C4-2B (cell line): ENCODE measurements at regions not wholly inside any gene's neighbourhood (a gene's known extent, or its start where the extent isn't known, plus 50 kb on each side); places are given as distances from the start of the nearest gene placed in this dataset.

Source experiments
- H3K27ac ChIP-seq: fragments of 450-650 bp; 2 replicates; pipeline ENCODE4 v1.5.1; 2017
- ZFX ChIP-seq: fragments of 450-650 bp; IDR thresholded peaks from 2 replicates; pipeline ENCODE4 v1.6.1; 2017
- TF ChIP-seq, protein P1 (sequence below): fragments of 450-650 bp; conservative IDR thresholded peaks from 2 replicates; pipeline ENCODE4 v1.5.1; 2017; ENCODE audit warnings: mild to moderate bottlenecking

DNA sequence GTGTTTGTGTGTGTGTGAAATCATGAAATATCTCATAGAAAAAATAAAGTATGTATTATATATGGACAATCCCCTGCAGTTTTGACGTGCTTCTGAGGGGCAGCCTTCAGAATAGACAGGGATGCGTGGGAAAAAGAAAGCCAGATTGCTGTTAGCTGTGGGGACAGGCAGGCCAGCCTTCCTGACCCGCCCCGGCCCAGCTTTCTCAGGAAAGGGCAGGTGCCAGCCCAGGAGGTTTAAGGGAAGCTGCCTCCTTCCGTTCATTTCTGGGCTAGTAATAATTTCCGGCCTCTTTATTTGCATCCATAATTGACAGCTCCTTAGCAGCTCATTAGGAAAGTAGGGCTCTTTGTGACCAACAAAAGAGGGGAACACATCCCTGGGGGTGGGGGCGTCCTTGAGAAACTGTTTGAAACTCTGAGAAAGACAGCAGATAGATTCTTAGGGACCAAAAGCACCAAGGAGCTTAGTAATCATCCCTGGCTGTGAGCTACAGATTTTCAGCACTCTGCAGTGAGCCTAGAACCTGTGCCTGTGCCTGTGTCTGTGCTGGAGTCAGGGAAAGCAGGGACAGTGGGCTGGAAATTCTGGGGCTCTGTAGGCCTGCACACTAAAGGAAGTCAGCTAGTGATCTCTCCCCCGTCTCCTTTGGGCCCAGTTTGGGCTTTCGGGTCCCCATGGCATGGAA lies 632.9 kb upstream of the CADM1 start:
- no peak overlapping the region for H3K27ac ChIP-seq
- TF ChIP-seq, protein P1, sequence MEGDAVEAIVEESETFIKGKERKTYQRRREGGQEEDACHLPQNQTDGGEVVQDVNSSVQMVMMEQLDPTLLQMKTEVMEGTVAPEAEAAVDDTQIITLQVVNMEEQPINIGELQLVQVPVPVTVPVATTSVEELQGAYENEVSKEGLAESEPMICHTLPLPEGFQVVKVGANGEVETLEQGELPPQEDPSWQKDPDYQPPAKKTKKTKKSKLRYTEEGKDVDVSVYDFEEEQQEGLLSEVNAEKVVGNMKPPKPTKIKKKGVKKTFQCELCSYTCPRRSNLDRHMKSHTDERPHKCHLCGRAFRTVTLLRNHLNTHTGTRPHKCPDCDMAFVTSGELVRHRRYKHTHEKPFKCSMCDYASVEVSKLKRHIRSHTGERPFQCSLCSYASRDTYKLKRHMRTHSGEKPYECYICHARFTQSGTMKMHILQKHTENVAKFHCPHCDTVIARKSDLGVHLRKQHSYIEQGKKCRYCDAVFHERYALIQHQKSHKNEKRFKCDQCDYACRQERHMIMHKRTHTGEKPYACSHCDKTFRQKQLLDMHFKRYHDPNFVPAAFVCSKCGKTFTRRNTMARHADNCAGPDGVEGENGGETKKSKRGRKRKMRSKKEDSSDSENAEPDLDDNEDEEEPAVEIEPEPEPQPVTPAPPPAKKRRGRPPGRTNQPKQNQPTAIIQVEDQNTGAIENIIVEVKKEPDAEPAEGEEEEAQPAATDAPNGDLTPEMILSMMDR = no peak
- no peak for TF ChIP-seq ZFX

DNA sequence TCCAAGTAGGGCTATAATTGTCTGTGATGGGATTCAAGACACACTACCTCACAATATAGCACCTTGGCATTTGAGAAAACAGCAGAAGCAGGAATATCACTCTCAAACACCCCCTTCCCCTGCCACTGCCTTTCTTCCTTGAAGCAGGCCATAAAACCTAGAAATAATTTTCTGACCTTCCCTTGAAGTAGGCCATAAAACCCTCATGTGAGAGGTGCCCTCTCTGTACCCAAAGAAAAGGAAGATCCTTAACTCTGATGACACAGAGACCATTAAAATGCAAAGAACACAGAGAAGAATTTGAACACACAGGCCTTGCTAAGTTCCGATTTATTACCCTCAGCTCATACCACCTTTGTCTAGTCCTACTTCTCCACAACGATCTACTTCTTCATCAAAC lies 631.7 kb upstream of the CADM1 start:
- H3K27ac ChIP-seq = no peak overlapping the region
- TF ChIP-seq, protein P1 = no peak
- no peak for TF ChIP-seq ZFX

DNA sequence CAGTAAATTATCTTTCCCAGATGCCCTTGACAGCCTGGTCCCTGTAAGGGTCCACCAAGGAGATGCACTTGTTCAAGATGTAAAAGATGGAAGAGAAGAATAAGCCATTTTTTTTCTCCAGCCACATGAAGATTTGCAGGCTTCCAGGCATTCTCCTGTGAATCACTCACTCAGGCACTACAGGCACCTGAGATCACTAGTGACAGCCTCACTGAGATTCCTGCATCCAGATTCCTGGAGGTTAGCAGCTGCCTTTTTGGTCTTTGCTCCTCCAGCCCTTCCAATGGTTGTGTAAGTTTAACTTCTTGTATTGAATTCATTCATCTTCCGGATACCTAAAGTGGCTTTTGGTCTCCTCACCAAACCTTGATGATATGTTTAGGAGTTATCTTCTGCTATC lies 630.2 kb upstream of the CADM1 start:
- TF ChIP-seq, protein P1 = no peak
- TF ChIP-seq ZFX = no peak

DNA sequence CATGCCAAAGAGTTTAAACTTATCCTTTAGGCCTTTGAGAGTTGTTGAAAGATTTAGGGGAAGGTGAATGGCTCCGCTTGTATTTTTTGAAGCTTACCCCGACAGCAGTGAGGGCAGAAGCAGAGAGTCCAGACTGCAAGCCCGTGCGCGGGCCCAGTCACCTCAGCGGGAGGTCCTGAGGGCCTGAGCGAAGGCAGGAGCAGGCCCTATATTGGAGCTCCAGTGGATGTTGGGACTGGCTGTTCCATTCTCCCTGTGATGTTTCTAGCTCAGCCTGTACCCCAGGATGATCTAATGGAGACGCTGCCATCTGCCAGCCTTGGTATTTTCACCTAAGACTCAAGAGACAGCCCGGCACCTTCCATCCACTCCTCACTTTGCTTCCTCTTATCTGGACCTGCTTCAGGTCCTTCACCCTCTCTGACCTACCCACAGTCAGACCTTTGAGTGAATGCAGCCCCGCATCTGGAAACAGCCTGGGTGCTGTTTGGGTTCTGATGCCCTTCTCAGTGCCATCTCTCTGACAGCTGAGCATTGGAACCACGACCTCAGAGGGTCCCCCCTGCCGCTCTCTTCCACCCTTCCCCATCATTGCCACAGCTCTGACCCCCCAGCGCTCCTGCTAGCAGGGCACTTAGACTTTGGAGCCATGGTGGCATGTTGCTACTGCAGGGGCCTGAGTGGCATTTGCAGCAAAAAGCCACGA lies 628.2 kb upstream of the CADM1 start:
- no peak overlapping the region for H3K27ac ChIP-seq
- no peak for TF ChIP-seq ZFX
- TF ChIP-seq, protein P1 = no peak

More for the DNA sequence above, 630.2 kb upstream of the CADM1 start:
- H3K27ac ChIP-seq = no peak overlapping the region

DNA sequence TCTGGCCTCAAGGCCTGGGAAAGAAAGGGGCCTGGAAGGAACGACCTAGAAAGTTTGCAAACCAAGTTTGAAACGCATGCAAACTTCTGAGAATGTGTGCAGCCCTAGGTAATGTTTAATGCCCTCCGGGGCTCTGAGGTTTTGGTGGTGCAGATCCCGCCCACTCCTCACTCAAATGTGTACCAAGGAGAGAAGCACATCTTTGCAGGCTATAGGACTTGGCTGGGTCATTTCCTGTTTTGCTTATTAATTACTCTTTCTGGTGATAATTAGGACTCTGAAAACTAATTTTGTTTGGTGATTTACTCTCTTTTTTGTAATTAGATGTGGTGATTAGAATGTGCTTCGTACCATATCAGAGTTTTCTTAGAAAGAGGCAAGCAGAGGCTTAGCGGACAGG lies 625.9 kb upstream of the CADM1 start:
- TF ChIP-seq, protein P1 = no peak
- no peak for TF ChIP-seq ZFX

DNA sequence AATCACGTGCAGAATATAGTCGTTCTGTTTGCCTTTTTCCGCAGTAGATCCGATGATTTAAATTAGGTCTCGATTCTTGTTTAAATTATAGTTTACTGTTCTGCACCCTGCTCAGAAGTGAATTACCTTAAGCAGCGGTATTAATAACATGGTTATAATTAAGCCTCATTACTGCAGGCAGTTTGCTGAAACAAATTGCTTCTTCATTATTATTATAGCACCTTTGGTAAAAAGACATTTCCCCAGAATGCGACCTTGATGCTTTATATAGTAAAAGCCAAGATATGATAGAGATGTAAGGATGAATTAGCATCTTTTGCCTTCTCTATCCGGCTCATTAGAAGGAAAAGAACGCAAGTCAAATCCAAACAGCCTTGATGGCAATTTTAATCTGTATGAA lies 625.2 kb upstream of the CADM1 start:
- TF ChIP-seq, protein P1 = no peak
- no peak for TF ChIP-seq ZFX

More for the DNA sequence above, 625.9 kb upstream of the CADM1 start:
- H3K27ac ChIP-seq = no peak overlapping the region

DNA sequence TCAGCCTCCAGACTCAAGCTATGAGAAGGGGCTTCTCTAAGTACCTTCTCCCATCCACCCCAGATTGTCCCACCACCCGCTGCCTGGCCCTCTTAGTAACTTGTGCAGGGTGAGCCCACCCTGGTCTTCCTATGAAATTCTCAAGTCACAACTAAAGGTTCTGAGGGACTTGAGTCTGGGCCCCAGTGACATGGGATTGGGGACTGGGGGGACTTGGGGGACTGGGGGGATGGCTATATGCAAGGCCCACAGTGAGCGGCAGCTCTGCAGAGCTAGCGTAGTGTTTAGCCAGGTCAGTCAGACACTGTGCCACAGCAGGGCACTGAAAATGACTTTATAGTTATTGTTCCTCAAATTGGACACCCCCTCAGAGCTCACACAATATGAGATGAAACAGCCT lies 622.3 kb upstream of the CADM1 start:
- no peak overlapping the region for H3K27ac ChIP-seq
- TF ChIP-seq, protein P1 = no peak
- TF ChIP-seq ZFX = no peak

More for the DNA sequence above, 625.2 kb upstream of the CADM1 start:
- H3K27ac ChIP-seq = no peak overlapping the region
